Mucosa of descending colon (tissue), 3 donors: ENCODE measurements at regions not wholly inside any gene's neighbourhood (a gene's known extent, or its start where the extent isn't known, plus 50 kb on each side); places are given as distances from the start of the nearest gene placed in this dataset.

ENCODE experiments used
- ATAC-seq: fragments of 200-7000 bp; cut with Tn5 transposase; one replicate; pipeline ENCODE4 v1.9.1; 2020; ENCODE audit warnings: mild to moderate bottlenecking, moderate library complexity
- DNase-seq, 3 donors: peaks; one replicate each; pipeline ENCODE4 v3.0.0-alpha.2; 2020
- H3K36me3 ChIP-seq: fragments of 200-600 bp; one replicate; pipeline ENCODE4 v1.8.0; 2021; ENCODE audit warnings: low read depth, mild to moderate bottlenecking
- H3K4me1 ChIP-seq: fragments of 200-600 bp; one replicate; pipeline ENCODE4 v1.8.0; 2021; ENCODE audit warnings: low read depth, mild to moderate bottlenecking
- H3K4me3 ChIP-seq: fragments of 200-600 bp; one replicate; pipeline ENCODE4 v1.8.0; 2021; ENCODE audit warnings: mild to moderate bottlenecking
- H3K9me3 ChIP-seq: fragments of 200-600 bp; one replicate; pipeline ENCODE4 v1.8.0; 2021; ENCODE audit warnings: mild to moderate bottlenecking
- CTCF ChIP-seq: fragments of 200-600 bp; IDR thresholded peaks from one replicate; pipeline ENCODE4 v1.8.0; 2022; ENCODE audit warnings: antibody characterized with exemption, mild to moderate bottlenecking
- intact Hi-C, 2 donors: fragments of 100-400 bp; cut with DNase I in 1 of 2; cut with micrococcal nuclease in 1 of 2; formaldehyde crosslinking; loops; one replicate each; pipeline versions ENCODE4 v1.11.0 to v1.11.1; 2022; cut with DNase I, micrococcal nuclease
- donor health status: DM: no; HTN: no; CAD: no; lungs with moderate emphysema.
- donor health status: DM: no; HTN: no; CAD: no.
- donor health status: DM: no; HTN: yes; CAD: no.

GRCh38 chr3:20344400-20344959, 158.5 kb upstream of the SGO1 start:
- no peak for DNase-seq
- intact Hi-C loops, result no loop called here
- no peaks in the 10 kb centered on the region for H3K9me3 ChIP-seq

GRCh38 chr3:20343790-20344189, 157.8 kb upstream of the SGO1 start:
- H3K9me3 ChIP-seq, result no peaks in the 10 kb centered on the region
- H3K4me1 ChIP-seq, result no peaks in the 10 kb centered on the region
- DNase-seq, result no peak
- intact Hi-C loops, result no loop called here
- TF ChIP-seq CTCF, result no peak
- no peak overlapping the region for H3K4me3 ChIP-seq
- no peak for ATAC-seq
- no peaks in the 10 kb centered on the region for H3K36me3 ChIP-seq

More at GRCh38 chr3:20344400-20344959, 158.5 kb upstream of the SGO1 start:
- H3K4me1 ChIP-seq, result no peaks in the 10 kb centered on the region
- H3K4me3 ChIP-seq, result no peak overlapping the region
- ATAC-seq, result no peak
- no peaks in the 10 kb centered on the region for H3K36me3 ChIP-seq
- no peak for TF ChIP-seq CTCF

GRCh38 chr3:20340324-20340928, 154.4 kb upstream of the SGO1 start:
- DNase-seq, result peak in 2 of 3 donors; percentile 24 to 81
- H3K4me1 ChIP-seq, result no peaks in the 10 kb centered on the region
- H3K4me3 ChIP-seq, result no peak overlapping the region
- intact Hi-C loops, result no loop called here
- peak; percentile 81 for ATAC-seq
- peak; percentile 72 for TF ChIP-seq CTCF
- no peaks in the 10 kb centered on the region for H3K9me3 ChIP-seq
- H3K36me3 ChIP-seq, result no peaks in the 10 kb centered on the region

- no peak overlapping the region for H3K4me3 ChIP-seq
- DNase-seq, result no peak
- no peaks in the 10 kb centered on the region for H3K36me3 ChIP-seq
- no peaks in the 10 kb centered on the region for H3K4me1 ChIP-seq
- TF ChIP-seq CTCF, result no peak
- ATAC-seq, result no peak
- H3K9me3 ChIP-seq, result no peaks in the 10 kb centered on the region
- intact Hi-C loops, result no loop called here
Measured at GRCh38 chr3:20336572-20336971, 150.6 kb upstream of the SGO1 start.

- H3K4me1 ChIP-seq, result no peaks in the 10 kb centered on the region
- no peak for DNase-seq
- no peaks in the 10 kb centered on the region for H3K9me3 ChIP-seq
- intact Hi-C loops, result no loop called here
- H3K36me3 ChIP-seq, result no peaks in the 10 kb centered on the region
- no peak for ATAC-seq
- H3K4me3 ChIP-seq, result no peak overlapping the region
- TF ChIP-seq CTCF, result no peak
Measured at GRCh38 chr3:20334842-20335241, 148.8 kb upstream of the SGO1 start.
